ENCODE measurements at regions not wholly inside any gene's neighbourhood (a gene's known extent, or its start where the extent isn't known, plus 50 kb on each side); places are given as distances from the start of the nearest gene placed in this dataset.
A peak's percentile ranks its signal among the peaks of the same experiment; 100 is the strongest.

DNA sequence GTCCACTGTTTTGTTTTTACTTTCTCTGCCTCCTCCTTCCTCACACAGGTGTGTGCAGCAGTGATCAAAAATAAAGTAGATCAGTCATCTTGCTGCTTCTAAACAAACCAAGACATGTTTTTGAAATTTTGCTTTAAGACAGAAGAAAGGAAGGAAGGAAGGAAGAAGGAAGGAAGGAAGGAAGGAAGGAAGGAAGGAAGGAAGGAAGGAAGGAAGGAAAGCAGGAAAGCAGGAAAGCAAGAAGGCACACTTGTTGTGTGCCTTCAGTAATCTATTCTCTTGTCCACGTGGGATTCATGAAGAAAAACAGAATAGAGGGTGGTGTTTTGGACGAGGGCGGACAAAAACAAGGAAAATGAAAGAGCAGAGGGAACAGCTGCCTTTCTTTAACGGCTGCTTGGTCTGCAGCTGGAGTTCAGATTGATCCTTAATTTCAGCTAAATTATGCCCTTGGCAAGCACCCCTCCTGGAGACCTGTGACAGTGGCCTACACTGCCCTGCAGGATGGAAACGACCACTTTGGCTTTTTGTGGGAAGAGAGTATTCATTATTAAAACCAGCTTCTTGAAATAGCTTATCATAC lies 188.5 kb upstream of the IRX3 start:
- no peak for DNase-seq
- in situ Hi-C loops (cut with MboI; ENCODE audit: low pct_unique_long_range_greater_than_20kb, low sequenced_read_pairs), result no loop called here

DNA sequence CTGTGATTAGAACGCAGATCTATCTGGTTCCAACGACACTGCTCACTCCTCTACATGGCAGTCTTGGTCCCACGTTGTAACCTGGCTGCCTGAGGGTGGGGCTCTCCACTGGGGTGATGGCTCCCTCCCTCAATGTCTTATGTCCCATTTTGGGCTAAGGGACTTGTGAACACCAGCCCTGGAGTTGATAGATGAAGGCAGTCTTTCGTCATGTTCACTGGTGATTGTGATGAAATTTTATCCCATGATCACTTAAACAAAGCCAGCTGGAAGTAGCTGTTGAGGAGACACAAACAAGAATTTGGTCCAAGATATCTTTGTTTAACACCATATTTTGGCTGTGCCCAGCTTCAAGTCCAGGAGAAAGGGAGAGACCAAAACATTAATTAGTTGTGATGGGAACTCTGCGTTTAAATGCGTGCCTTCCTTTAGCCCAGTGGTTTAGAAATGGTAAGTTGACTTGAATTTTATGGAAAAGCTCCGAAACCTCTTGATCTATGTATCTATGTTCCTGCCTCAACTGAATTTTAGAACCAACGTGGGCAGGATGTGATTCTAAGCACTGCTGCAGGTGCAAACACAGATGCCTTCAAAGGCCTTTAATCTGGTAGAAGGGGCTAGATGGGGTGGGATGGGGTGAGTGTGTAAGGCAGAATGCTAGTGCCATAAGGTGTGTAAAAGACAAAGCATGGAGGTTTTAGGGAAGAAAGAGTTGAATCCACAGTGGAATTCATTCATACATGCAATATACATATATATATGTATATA lies 186.8 kb upstream of the IRX3 start:
- DNase-seq, result no peak
- in situ Hi-C loops (cut with MboI; ENCODE audit: low pct_unique_long_range_greater_than_20kb, low sequenced_read_pairs), result no loop called here

DNA sequence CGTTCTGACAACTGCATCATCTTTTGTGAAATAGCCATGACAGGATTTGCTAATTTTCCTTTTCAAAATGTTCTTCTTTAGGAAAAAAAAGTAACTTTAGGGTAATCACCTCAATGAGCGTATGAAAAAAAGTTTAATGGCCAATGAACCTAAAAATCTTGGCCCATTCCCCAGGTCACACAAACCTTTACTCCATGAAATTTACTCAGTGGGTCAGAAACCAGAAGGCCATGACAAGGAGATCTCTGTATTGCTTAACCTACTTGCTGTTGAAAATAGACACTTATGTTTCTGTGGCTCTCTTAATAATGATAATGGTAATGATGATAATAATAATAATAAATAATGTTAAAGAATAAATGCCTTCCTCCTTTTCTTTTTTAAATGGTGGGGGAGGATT lies 180.8 kb upstream of the IRX3 start:
- in situ Hi-C loops (cut with MboI; ENCODE audit: low pct_unique_long_range_greater_than_20kb, low sequenced_read_pairs), result no loop called here
- no peak for DNase-seq

DNA sequence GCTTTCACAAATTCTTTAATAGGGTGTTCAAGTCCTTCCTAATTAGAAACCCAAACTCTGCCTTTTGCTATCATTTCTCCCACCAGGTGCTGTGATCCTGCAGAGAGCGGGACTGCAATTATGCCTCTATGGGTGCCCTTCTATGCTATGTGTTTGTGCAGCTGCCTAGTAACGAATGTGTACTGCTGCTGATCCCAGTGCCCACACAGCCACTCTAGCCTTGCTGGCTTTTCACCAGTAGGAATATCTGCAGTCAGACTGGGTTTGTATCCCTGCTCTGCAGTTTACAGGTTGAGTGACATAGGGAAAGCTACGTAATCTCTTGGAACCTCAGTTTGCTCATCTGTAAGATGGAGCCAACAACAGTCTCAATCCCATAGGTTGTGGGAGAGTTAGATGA lies 179.6 kb upstream of the IRX3 start:
- no peak for DNase-seq
- in situ Hi-C loops (cut with MboI; ENCODE audit: low pct_unique_long_range_greater_than_20kb, low sequenced_read_pairs), result no loop called here

DNA sequence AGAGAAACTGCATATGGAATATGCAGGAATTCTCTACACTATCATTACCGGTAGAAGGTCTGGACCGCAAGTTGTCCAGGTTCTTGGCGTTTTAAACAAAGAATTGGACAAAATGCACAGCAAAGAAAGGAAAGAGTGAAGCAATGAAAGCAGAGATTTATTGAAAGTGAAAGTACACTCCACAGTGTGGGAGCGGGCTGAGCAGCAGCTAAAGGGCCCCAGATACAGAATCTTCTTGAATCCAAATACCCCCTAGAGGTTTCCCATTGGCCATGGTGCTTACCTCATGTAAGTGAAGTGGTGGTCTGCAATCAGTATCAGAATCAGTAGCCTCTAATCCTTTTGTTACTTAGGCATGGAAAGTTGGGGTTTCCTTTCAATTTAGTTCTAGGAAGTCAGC lies 178.5 kb upstream of the IRX3 start:
- in situ Hi-C loops (cut with MboI; ENCODE audit: low pct_unique_long_range_greater_than_20kb, low sequenced_read_pairs), result no loop called here
- no peak for DNase-seq

DNA sequence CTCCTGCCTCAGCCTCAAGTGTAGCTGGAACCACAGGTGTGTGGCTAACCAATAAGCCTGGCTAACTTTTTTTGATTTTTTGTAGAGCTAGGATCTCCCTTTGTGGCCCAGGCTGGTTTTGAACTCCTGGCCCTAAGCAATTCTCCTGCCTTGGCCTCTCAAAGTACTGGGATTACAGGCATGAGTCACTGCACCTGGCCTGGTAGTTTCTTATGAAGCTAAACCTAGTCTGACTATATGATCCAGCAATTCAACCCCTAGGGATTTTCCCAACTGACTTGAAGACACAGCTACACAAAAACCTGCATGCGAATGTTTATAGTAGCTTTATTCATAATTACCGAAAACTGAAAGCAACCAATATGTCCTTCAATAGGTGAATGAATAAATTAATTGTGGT lies 176.2 kb upstream of the IRX3 start:
- DNase-seq, result no peak
- in situ Hi-C loops (cut with MboI; ENCODE audit: low pct_unique_long_range_greater_than_20kb, low sequenced_read_pairs), result no loop called here

DNA sequence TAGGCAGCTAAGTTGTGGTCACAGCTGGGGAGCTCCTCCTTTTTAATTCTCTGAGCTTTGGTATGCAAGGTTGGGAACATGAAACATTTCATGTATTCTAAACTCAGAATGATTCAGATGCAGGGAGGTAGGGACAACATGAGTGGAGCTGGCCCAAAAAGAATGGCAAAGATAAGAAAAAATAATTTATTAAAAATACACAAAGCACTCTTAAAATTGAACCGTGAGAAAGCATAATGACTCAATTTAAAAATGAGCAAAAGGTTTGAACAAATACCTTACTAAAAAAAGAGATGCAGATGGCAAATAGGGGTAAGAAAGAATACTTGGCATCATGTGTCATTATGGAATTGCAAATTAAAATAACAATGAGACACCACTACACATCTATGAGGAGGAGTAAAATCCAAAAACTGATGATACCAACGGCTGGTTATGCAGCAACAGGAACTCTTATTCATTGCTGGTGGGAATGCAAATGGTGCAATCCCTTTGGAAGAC lies 175.6 kb upstream of the IRX3 start:
- DNase-seq, result no peak
- in situ Hi-C loops (cut with MboI; ENCODE audit: low pct_unique_long_range_greater_than_20kb, low sequenced_read_pairs), result no loop called here

DNA sequence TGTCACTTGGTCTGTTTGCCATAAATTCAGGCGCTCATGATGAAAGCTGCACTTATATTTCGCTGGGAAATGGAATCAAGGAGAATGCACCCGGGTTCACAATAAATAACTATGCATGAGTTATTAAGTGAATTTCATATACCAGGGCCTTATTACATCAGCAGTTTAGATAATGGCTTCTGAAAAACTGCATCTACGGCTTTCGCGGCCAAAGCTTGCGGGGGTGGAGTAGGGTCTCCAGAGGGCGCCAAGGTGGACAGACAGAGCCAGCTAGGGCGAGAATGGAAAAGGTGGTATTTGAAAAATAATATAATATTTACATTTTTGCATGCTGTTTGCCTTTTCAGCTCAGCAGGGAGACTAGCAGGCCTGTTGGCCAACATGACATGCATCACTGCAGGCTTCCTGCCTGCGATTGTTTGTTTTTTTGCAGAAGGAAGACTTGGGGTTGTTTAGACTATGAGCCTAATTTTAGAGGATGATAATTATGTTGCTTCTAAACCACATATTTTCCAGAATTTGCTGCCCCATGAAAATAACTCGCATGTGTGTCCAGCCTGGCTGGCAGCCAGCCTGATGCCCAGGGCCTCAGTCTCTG lies 173.8 kb upstream of the IRX3 start:
- no peak for DNase-seq
- in situ Hi-C loops (cut with MboI; ENCODE audit: low pct_unique_long_range_greater_than_20kb, low sequenced_read_pairs), result no loop called here

DNA sequence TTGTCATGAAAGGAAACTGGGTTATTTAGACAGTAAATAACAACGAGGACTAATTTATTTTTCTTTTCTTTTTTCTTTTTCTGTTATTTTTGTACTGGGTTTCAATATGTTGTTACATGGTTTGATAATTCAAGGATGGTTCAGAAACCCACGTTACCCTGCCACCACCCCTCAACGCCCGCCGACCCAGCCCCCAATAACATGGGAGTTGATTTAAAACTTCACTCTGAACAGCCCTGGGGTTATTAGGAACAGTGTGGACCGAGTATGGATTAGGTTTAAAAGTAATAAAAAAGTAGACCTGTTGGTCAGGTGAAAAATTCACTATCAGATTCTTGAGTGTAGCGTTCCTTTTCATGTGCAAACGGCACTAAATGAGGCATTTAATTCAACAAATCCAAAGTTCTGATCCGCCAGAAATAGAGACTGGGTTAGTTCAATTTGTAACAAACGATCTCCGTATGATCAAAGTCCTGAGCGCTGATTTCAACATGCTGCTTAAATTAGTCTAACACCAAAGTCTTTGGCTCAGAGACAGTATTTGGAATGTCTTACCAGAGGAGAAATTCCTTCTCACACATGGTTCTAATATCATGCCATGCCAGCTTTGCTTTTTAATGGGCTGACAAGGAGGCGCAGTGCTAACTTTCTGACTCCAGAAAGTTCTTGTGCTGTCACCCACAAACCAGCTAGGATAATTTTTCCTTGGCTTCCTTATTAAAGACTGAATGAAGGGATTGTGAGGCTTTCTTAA lies 173.1 kb upstream of the IRX3 start:
- no peak for DNase-seq
- in situ Hi-C loops (cut with MboI; ENCODE audit: low pct_unique_long_range_greater_than_20kb, low sequenced_read_pairs), result no loop called here

DNA sequence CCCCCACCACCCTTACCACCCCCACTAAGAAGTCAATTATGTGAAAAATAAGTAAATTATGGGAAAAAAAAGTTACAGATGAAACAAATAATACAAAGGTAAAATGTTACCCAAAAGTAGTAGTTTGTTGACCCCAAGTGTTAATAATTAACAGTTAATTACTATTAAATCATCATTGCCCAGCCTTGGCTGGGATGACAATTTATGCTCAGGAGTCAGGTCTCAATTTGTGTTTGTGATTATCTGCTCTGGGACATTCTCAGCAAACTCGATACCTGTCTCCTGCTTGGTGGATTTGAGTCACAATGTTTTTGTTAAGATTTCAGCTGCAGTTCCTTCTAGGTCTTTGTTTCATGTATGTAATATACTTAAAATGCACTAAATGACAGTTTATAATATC lies 172.3 kb upstream of the IRX3 start:
- no peak for DNase-seq
- in situ Hi-C loops (cut with MboI; ENCODE audit: low pct_unique_long_range_greater_than_20kb, low sequenced_read_pairs), result no loop called here

DNA sequence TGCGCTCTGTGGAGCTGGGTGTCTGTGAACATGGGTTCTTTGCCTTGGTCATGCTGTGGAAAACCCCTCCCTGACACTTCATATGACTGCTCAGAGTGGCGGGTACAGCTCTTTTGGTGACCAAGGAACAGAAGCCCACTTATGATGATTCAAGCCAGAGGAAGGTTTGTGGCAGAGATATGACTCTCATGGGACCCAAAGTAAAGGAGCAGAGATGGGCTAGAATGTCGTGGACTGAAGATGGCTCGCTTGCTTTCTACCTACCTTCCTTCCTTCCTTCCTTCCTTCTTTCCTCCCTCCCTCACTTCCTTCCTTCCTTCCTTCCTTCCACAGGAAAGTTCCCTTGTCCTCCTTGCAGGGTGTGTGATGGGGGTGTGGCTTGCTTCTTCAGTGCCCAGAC lies 169.7 kb upstream of the IRX3 start:
- DNase-seq, result no peak
- in situ Hi-C loops (cut with MboI; ENCODE audit: low pct_unique_long_range_greater_than_20kb, low sequenced_read_pairs), result no loop called here

DNA sequence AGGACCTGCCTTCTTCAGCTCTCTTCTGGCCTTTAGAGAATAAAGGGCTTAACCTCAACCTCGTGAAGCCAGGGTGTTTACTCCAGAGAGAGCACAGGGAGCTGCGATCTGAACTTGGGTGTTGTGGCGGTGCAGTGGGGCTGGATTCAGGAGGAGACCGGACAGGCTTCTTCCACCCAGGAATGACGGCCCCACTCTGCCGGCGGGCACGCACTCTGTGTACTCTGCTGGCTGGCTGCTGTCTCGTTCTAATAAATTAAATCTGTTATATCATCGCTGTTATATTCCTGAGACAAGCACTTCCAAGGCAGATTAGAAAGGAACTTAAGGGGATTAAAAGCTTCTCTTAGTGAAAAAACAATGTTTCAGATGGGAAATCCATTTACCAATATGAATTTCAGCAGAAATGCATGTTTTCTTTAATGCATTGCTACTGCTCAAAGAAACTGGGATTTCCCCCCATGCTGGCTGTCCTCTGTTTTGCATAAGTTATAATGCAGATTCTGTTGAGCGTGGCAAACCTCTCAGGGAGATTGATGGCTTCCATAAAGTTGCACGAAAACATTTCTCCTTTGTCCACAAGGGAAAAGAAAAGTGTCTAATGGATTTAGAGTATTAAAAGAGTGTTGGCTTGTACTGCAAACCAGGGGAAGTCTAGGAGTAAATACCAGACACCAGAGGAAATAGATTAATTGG lies 168.6 kb upstream of the IRX3 start:
- in situ Hi-C loops (cut with MboI; ENCODE audit: low pct_unique_long_range_greater_than_20kb, low sequenced_read_pairs), result no loop called here
- DNase-seq, result no peak

DNA sequence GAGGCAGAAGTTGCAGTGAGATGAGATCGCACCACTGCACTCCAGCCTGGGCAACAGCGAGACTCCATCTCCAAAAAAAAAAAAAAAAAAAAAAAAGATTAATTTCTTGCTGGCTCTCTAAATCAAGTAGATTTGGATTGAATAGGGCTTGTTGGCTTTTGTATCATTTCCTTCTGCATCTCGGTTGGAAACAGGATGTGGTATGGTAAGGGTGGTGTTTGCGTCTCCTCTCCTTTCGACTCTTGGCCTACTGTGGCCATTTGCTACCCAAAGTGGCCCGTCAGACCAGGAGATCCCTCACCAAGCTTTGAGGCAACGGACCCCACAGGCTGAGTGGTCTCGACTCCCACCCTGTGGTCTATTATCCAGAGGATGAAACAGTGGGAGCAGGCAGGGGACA lies 168.0 kb upstream of the IRX3 start:
- no peak for DNase-seq
- in situ Hi-C loops (cut with MboI; ENCODE audit: low pct_unique_long_range_greater_than_20kb, low sequenced_read_pairs), result no loop called here

DNA sequence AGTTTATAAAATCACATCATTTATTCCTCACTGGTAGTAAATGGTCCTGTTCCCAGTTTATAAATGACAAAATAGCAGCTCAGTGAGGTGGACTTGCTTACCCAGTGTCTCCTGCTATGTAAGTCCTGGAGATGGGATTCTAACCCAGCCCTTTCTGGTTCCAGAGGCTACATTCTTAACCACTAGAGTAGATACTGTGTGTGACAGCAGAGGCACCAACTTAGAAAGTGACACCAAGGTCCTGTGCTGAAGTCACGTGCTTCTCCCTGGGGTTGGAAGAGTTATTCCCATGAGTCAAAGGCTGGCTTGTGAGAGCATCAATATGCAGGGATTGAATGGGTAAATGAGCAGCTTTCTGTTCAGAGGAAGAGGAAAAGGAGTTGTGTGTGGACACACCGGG lies 167.3 kb upstream of the IRX3 start:
- in situ Hi-C loops (cut with MboI; ENCODE audit: low pct_unique_long_range_greater_than_20kb, low sequenced_read_pairs), result no loop called here
- no peak for DNase-seq

DNA sequence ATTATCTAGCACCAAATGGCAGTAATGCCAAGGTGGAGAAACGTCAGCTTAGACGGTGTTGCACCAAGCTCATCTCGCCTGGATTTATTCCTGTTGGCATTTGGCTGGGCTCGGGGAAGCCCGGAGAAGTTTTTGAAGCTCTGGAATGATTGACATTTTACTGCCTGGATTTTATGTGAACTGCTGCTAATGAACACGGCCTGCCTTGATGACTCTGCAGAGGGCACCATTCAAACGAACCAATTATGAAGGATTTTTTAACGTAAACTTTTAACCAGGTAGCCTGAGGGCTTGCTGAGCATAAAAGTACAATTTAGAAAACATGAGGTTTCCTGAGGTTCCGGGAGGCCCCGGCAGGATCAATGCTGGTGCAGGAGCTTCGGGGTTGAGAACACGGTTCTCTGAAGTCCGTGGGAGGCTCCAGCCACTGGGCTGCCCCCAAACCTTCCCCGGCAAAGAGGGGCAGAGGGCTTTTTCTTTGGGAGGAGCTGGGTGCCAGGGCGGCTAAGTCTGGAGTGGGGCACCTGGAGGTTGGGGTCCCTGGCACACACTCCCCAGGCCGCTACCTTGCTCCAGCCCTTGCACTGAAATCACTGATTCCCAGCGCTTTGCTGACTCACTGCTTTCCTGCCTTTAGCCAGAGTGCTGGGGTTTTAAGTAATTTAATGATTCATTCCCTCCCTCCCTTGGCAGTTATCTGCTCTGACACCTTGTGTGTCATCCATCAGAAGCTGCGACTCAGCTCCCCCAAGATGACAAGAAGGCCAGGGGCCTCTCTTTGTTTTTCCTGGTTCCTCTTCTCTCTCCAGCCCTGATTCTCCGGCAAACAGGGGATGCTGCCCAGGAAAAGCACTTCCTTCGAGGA lies 161.2 kb upstream of the IRX3 start:
- in situ Hi-C loops (cut with MboI; ENCODE audit: low pct_unique_long_range_greater_than_20kb, low sequenced_read_pairs), result no loop called here
- peak; percentile 70 for DNase-seq

DNA sequence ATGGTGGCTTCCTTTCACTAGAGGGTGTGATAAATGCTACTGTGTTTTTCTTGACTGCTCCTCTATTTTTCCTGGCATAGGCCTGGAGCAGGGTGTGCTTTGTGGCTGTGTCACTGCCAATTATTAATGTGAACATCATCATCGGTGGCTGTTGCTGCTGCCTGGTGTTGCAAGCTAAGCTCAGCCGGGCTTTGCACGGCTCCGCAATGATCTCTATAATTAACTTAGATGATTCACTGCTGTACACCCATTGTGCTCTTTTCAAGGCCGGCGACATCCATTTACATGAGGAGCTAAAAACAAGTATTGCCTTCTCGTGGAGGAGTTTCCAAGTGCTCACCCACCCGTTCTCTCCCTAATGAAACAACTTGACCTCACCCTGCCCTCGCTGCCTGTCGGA lies 160.1 kb upstream of the IRX3 start:
- DNase-seq, result no peak
- in situ Hi-C loops (cut with MboI; ENCODE audit: low pct_unique_long_range_greater_than_20kb, low sequenced_read_pairs), result no loop called here

DNA sequence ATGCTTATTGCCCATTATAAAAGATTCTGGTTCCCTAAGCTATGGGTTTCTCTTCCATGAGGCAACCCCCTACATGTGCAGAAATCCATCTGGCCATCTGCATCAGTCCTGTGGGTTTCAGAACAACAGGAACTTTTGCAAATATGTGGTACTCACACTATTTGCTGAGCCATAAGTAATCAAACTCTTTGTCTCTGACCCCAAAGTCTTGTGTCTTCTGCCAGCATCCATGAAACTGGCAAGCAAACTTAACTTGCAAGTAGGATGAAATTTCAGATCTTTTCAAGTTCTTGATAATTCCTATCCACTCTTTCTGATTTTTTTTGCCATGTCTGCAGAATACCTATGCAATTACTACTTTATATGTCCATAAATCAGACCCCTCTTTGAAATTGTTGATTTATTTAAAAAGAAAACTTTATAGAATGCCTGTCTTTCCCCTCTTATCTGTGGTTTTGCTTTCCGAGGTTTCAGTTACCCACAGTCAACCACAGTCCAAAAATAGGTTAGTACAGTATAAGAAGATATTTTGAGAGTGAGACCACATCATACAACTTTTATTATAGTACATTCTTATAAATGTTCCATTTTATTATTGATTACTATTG lies 158.4 kb upstream of the IRX3 start:
- in situ Hi-C loops (cut with MboI; ENCODE audit: low pct_unique_long_range_greater_than_20kb, low sequenced_read_pairs), result no loop called here
- DNase-seq, result no peak

DNA sequence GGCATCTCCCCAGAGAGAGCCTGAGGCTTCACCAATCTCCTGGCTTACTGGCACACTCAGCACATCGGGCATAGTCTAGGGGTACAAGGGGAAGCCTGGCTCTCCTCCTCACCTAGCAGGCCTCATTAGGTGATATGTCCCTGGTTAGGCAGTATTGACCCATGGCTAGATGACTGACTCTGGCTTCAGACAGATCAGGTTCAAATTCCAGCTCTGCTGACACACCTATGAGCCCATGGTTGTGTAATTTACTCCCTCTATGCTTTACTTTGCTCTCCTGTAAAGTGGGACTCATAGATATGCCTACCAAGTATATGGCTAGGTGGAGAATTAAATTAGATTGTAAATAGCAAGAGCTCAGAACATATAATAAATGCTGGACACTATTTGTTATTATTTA lies 157.3 kb upstream of the IRX3 start:
- no peak for DNase-seq
- in situ Hi-C loops (cut with MboI; ENCODE audit: low pct_unique_long_range_greater_than_20kb, low sequenced_read_pairs), result no loop called here

Data from KBM-7 (cell line).